ENCODE measurements at regions not wholly inside any gene's neighbourhood (a gene's known extent, or its start where the extent isn't known, plus 50 kb on each side); places are given as distances from the start of the nearest gene placed in this dataset.

- no peaks in the 10 kb centered on the region for H3K36me3 ChIP-seq (ENCODE audit: control insufficient read depth, low read length)
- H3K27ac ChIP-seq (ENCODE audit: low read depth, low read length): no peak overlapping the region
- H3K4me2 ChIP-seq (ENCODE audit: low read length): no peak overlapping the region
- H3K9me2 ChIP-seq (replicated peaks; ENCODE audit: control insufficient read depth, low read length): no peaks in the 10 kb centered on the region
- H3K4me3 ChIP-seq (ENCODE audit: low read length): no peak overlapping the region
- TF ChIP-seq EZH2phosphoT487 (IDR thresholded peaks at IDR 0.05; ENCODE audit: borderline replicate concordance, low read length) (no peak), CTCF (IDR thresholded peaks at IDR 0.05; ENCODE audit: low read depth, low read length, poor library complexity, severe bottlenecking) (no peak)
- H3K27me3 ChIP-seq (ENCODE audit: control insufficient read depth, low read length): no peaks in the 10 kb centered on the region
- no peaks in the 10 kb centered on the region for H3K79me2 ChIP-seq (ENCODE audit: control insufficient read depth, low read length)
- H4K20me1 ChIP-seq (ENCODE audit: control insufficient read depth, insufficient read depth, low read depth, low read length): no peaks in the 10 kb centered on the region
- H3K4me1 ChIP-seq (ENCODE audit: control insufficient read depth, low read length): no peaks in the 10 kb centered on the region
- H3K9me3 ChIP-seq (ENCODE audit: control insufficient read depth, insufficient read depth, low read length): no peaks in the 10 kb centered on the region
- no peaks in the 10 kb centered on the region for H3F3A ChIP-seq (ENCODE audit: control insufficient read depth, insufficient read depth)
These were observed 284.3 kb downstream of the TAF11L14 start for GRCh38 chr5:17918373-17919104.

DNA sequence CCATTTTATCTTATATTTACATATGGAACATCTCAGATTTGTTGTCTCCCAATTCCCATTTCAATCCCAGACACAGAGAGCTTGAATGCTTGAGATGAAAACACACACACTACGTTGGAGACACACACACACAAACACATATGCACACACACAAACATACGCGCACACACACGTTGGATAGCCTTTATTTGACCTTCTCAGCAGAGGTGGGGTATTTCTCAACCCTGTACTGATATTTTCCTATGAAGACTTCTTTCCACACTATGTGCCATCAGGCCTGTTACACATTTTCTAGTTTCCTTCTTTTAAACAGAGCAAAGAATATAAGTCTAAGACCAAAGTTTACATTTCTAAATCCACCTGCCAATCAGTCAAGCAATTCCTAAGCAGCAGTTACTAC is 291.0 kb downstream of the TAF11L14 start:
- H3K4me1 ChIP-seq (ENCODE audit: control insufficient read depth, low read length): no peaks in the 10 kb centered on the region
- no peaks in the 10 kb centered on the region for H3K36me3 ChIP-seq (ENCODE audit: control insufficient read depth, low read length)
- H3K4me3 ChIP-seq (ENCODE audit: low read length): no peak overlapping the region
- no peaks in the 10 kb centered on the region for H4K20me1 ChIP-seq (ENCODE audit: control insufficient read depth, insufficient read depth, low read depth, low read length)
- H3K27me3 ChIP-seq (ENCODE audit: control insufficient read depth, low read length): no peaks in the 10 kb centered on the region
- no peak overlapping the region for H3K27ac ChIP-seq (ENCODE audit: low read depth, low read length)
- no peaks in the 10 kb centered on the region for H3K9me2 ChIP-seq (replicated peaks; ENCODE audit: control insufficient read depth, low read length)
- no peaks in the 10 kb centered on the region for H3K79me2 ChIP-seq (ENCODE audit: control insufficient read depth, low read length)
- H3F3A ChIP-seq (ENCODE audit: control insufficient read depth, insufficient read depth): no peaks in the 10 kb centered on the region
- H3K4me2 ChIP-seq (ENCODE audit: low read length): no peak overlapping the region
- TF ChIP-seq CTCF (IDR thresholded peaks at IDR 0.05; ENCODE audit: low read depth, low read length, poor library complexity, severe bottlenecking) (no peak), EZH2phosphoT487 (IDR thresholded peaks at IDR 0.05; ENCODE audit: borderline replicate concordance, low read length) (no peak)
- no peaks in the 10 kb centered on the region for H3K9me3 ChIP-seq (ENCODE audit: control insufficient read depth, insufficient read depth, low read length)

DNA sequence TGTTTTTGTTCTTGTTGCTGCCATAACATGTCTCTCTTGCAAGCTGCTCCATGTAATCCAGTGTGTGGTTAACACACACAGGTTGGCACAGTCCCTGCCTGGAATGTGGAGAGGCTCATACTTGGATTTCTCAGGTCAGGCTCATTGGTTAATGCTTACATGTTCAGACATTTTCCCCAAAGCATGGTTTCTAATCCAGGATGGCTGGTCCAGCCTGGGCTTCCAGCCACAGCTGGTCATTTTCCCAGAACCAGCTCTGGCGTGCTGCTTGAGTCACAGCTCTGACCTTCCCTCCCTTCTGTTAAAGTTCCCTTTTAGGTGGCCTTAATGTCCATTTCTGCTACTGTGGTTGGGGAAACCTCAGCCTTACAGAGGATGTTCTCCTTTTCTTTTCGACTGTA is 294.3 kb downstream of the TAF11L14 start:
- H3F3A ChIP-seq (ENCODE audit: control insufficient read depth, insufficient read depth): no peaks in the 10 kb centered on the region
- H4K20me1 ChIP-seq (ENCODE audit: control insufficient read depth, insufficient read depth, low read depth, low read length): no peaks in the 10 kb centered on the region
- no peak overlapping the region for H3K27ac ChIP-seq (ENCODE audit: low read depth, low read length)
- H3K4me1 ChIP-seq (ENCODE audit: control insufficient read depth, low read length): no peaks in the 10 kb centered on the region
- H3K79me2 ChIP-seq (ENCODE audit: control insufficient read depth, low read length): no peaks in the 10 kb centered on the region
- no peaks in the 10 kb centered on the region for H3K27me3 ChIP-seq (ENCODE audit: control insufficient read depth, low read length)
- no peak overlapping the region for H3K4me2 ChIP-seq (ENCODE audit: low read length)
- H3K9me3 ChIP-seq (ENCODE audit: control insufficient read depth, insufficient read depth, low read length): peaks cover 5% of the 10 kb centered on the region; the same call in 1 of the 2 replicates
- no peak for TF ChIP-seq EZH2phosphoT487 (IDR thresholded peaks at IDR 0.05; ENCODE audit: borderline replicate concordance, low read length)
- no peak for TF ChIP-seq CTCF (IDR thresholded peaks at IDR 0.05; ENCODE audit: low read depth, low read length, poor library complexity, severe bottlenecking)
- H3K36me3 ChIP-seq (ENCODE audit: control insufficient read depth, low read length): no peaks in the 10 kb centered on the region
- no peaks in the 10 kb centered on the region for H3K9me2 ChIP-seq (replicated peaks; ENCODE audit: control insufficient read depth, low read length)
- no peak overlapping the region for H3K4me3 ChIP-seq (ENCODE audit: low read length)
